GM23338 (cell line): ENCODE measurements at regions not wholly inside any gene's neighbourhood (a gene's known extent, or its start where the extent isn't known, plus 50 kb on each side); places are given as distances from the start of the nearest gene placed in this dataset.

ENCODE experiments used
- ATAC-seq: fragments of 200-7000 bp; cut with Tn5 transposase; 3 replicates; pipeline ENCODE4 v1.9.1; 2020
- DNase-seq: peaks from one replicate; pipeline ENCODE4 v3.0.0-alpha.2; 2015; ENCODE audit warnings: low spot score
- H2AFZ ChIP-seq: fragments of 200-600 bp; sonication (generic); 2 replicates; pipeline ENCODE4 v1.8.0; 2016; ENCODE audit warnings: antibody characterized with exemption, mild to moderate bottlenecking, moderate library complexity
- H3F3A ChIP-seq: fragments of 200-600 bp; sonication (generic); replicated peaks from 2 replicates; pipeline ENCODE4 v1.8.0; 2017; ENCODE audit warnings: antibody characterized with exemption, mixed run types, low read depth
- H3K27ac ChIP-seq: fragments of 200-600 bp; sonication (generic); 2 replicates; pipeline ENCODE4 v1.6.1; 2016; ENCODE audit warnings: low read depth
- H3K27me3 ChIP-seq: fragments of 200-600 bp; sonication (generic); 2 replicates; pipeline ENCODE4 v1.8.0; 2016; ENCODE audit warnings: mild to moderate bottlenecking, mixed run types, moderate library complexity; ENCODE audit not compliant: insufficient read depth
- H3K36me3 ChIP-seq: fragments of 200-600 bp; sonication (generic); 2 replicates; pipeline ENCODE4 v1.8.0; 2016; ENCODE audit warnings: mild to moderate bottlenecking; ENCODE audit not compliant: insufficient read depth
- H3K4me1 ChIP-seq: fragments of 200-600 bp; sonication (generic); 2 replicates; pipeline ENCODE4 v1.8.0; 2016; ENCODE audit warnings: mild to moderate bottlenecking, moderate library complexity; ENCODE audit not compliant: insufficient read depth
- H3K4me2 ChIP-seq: fragments of 200-600 bp; sonication (generic); 2 replicates; pipeline ENCODE4 v1.7.1; 2017; ENCODE audit warnings: mixed run types
- H3K4me3 ChIP-seq: fragments of 200-600 bp; sonication (generic); 2 replicates; pipeline ENCODE4 v1.6.1; 2016; ENCODE audit warnings: mixed run types
- H3K79me2 ChIP-seq: fragments of 200-600 bp; sonication (generic); replicated peaks from 2 replicates; pipeline ENCODE4 v1.8.0; 2017; ENCODE audit warnings: mild to moderate bottlenecking; ENCODE audit not compliant: insufficient read depth
- H3K9me2 ChIP-seq: fragments of 200-600 bp; sonication (generic); 2 replicates; pipeline ENCODE4 v1.8.0; 2017; ENCODE audit not compliant: insufficient read depth
- H4K20me1 ChIP-seq: fragments of 200-600 bp; sonication (generic); replicated peaks from 2 replicates; pipeline ENCODE4 v1.8.0; 2017; ENCODE audit warnings: mild to moderate bottlenecking; ENCODE audit not compliant: insufficient read depth
- H3K27ac Mint-ChIP-seq: 2 replicates; pipeline ENCODE4 v1.8.0; 2020; ENCODE audit warnings: inconsistent platforms, mild to moderate bottlenecking, moderate library complexity, mixed read lengths
- H3K27me3 Mint-ChIP-seq: 3 replicates; pipeline ENCODE4 v1.8.0; 2022; ENCODE audit warnings: low read depth, mild to moderate bottlenecking, moderate library complexity, mixed read lengths, inconsistent platforms; ENCODE audit not compliant: insufficient read depth, poor library complexity
- H3K36me3 Mint-ChIP-seq: 3 replicates; pipeline ENCODE4 v1.8.0; 2021; ENCODE audit warnings: low read depth, mild to moderate bottlenecking, inconsistent platforms, moderate library complexity, mixed read lengths
- H3K4me1 Mint-ChIP-seq: 3 replicates; pipeline ENCODE4 v1.8.0; 2020; ENCODE audit warnings: mild to moderate bottlenecking, inconsistent platforms, mixed read lengths
- H3K4me3 Mint-ChIP-seq: 3 replicates; pipeline ENCODE4 v1.8.0; 2021; ENCODE audit warnings: moderate library complexity, mild to moderate bottlenecking, inconsistent platforms, mixed read lengths
- H3K9me3 Mint-ChIP-seq: 3 replicates; pipeline ENCODE4 v1.8.0; 2020; ENCODE audit warnings: moderate library complexity, mild to moderate bottlenecking, inconsistent platforms, mixed read lengths
- CREB1 ChIP-seq: fragments of 250-450 bp; sonication (Bioruptor Pico); IDR thresholded peaks from 2 replicates; pipeline ENCODE4 v1.5.0; 2020; ENCODE audit warnings: low read depth, mild to moderate bottlenecking, moderate library complexity
- EZH2 ChIP-seq: fragments of 200-600 bp; sonication (generic); IDR thresholded peaks from one replicate; pipeline ENCODE4 v1.8.0; 2017; ENCODE audit warnings: antibody characterized with exemption, mild to moderate bottlenecking, low read depth; ENCODE audit not compliant: unreplicated experiment
- EZH2phosphoT487 ChIP-seq: fragments of 200-600 bp; sonication (generic); IDR thresholded peaks from one replicate; pipeline ENCODE4 v1.8.1; 2018; ENCODE audit warnings: antibody characterized with exemption; ENCODE audit not compliant: unreplicated experiment
- JUNB ChIP-seq: IDR thresholded peaks from one replicate; pipeline ENCODE4 v1.6.1; 2016; ENCODE audit warnings: antibody characterized with exemption; ENCODE audit not compliant: unreplicated experiment
- NANOG ChIP-seq: IDR thresholded peaks from 2 replicates; pipeline ENCODE4 v1.6.1; 2016; ENCODE audit warnings: antibody characterized with exemption, borderline replicate concordance
- POLR2AphosphoS5 ChIP-seq: IDR thresholded peaks from 2 replicates; pipeline ENCODE4 v1.6.1; 2016; ENCODE audit warnings: antibody characterized with exemption, low read depth
- STAT1 ChIP-seq: IDR thresholded peaks from one replicate; pipeline ENCODE4 v1.6.1; 2016; ENCODE audit warnings: antibody characterized with exemption; ENCODE audit not compliant: unreplicated experiment
- ZNF114 ChIP-seq: fragments of 250-450 bp; sonication (Bioruptor Pico); IDR thresholded peaks from 2 replicates; pipeline ENCODE4 v1.5.0; 2020; ENCODE audit warnings: mild to moderate bottlenecking, moderate library complexity
- ZNF331 ChIP-seq: fragments of 250-450 bp; sonication (Bioruptor Pico); IDR thresholded peaks from 2 replicates; pipeline ENCODE4 v1.5.0; 2020; ENCODE audit warnings: low read depth, mild to moderate bottlenecking, moderate library complexity
- TF ChIP-seq, protein P1 (sequence below): IDR thresholded peaks from one replicate; pipeline ENCODE4 v1.6.1; 2018; ENCODE audit warnings: antibody characterized with exemption; ENCODE audit not compliant: unreplicated experiment
- TF ChIP-seq, protein P2 (sequence below): IDR thresholded peaks from 2 replicates; pipeline ENCODE4 v1.6.1; 2016; ENCODE audit warnings: antibody characterized with exemption
- TF ChIP-seq, protein P3 (sequence below): fragments of 250-450 bp; sonication (Bioruptor Pico); IDR thresholded peaks from 2 replicates; pipeline ENCODE4 v1.5.0; 2020; ENCODE audit warnings: mild to moderate bottlenecking, moderate library complexity
- TF ChIP-seq, protein P4 (sequence below), 2 experiments: fragments of 200-600 bp in 1 of 2; sonication (generic) in 1 of 2; conservative IDR thresholded peaks; 2 replicates each; pipeline versions ENCODE4 v1.5.1 to v1.6.1; 2016 to 2017; ENCODE audit warnings: antibody characterized with exemption in 2 of 2, low read depth in 2 of 2, mild to moderate bottlenecking in 2 of 2, moderate library complexity in 1 of 2

DNA sequence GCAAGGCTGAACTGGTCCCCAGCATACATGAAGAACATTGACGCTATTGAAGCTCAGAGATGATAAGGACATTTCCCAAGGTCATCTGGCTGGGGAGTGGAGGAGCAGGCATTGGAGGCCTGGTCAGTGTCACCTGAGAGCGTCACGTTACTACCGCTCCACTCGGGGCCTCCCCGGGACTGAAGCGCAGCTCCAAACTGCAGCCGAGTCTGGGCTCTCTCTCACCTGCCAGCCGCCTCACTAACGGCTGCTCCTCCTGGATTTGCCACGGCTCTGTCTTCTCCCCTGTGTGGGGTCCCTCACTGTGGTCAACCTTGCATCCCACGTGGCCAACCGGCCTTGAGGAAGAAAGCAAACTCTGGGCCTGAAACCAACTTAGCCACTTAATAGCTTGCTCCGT lies 111.3 kb downstream of the ADSS2 start:
- ATAC-seq = peak; percentile 8; the same call in 1 of the 3 replicates
- H3K4me3 ChIP-seq = no peak overlapping the region
- peaks cover 14% of the 10 kb centered on the region for H3K4me1 ChIP-seq
- H3K27ac ChIP-seq = no peak overlapping the region
- H3K27me3 ChIP-seq = no peaks in the 10 kb centered on the region
- peaks cover 30% of the 10 kb centered on the region for H3K4me1 Mint-ChIP-seq
- H3K27me3 Mint-ChIP-seq = peaks cover 5% of the 10 kb centered on the region
- H3K79me2 ChIP-seq = no peaks in the 10 kb centered on the region
- no peak overlapping the region for H3K4me2 ChIP-seq
- no peaks in the 10 kb centered on the region for H4K20me1 ChIP-seq
- no peaks in the 10 kb centered on the region for H3F3A ChIP-seq
- TF ChIP-seq EZH2phosphoT487 (no peak), CREB1 (CRISPR knock-in tag) (no peak), STAT1 (no peak), POLR2AphosphoS5 (no peak), ZNF114 (CRISPR knock-in tag) (no peak), NANOG (no peak), JUNB (no peak), ZNF331 (CRISPR knock-in tag) (no peak), EZH2 (no peak)
- TF ChIP-seq, protein P1, sequence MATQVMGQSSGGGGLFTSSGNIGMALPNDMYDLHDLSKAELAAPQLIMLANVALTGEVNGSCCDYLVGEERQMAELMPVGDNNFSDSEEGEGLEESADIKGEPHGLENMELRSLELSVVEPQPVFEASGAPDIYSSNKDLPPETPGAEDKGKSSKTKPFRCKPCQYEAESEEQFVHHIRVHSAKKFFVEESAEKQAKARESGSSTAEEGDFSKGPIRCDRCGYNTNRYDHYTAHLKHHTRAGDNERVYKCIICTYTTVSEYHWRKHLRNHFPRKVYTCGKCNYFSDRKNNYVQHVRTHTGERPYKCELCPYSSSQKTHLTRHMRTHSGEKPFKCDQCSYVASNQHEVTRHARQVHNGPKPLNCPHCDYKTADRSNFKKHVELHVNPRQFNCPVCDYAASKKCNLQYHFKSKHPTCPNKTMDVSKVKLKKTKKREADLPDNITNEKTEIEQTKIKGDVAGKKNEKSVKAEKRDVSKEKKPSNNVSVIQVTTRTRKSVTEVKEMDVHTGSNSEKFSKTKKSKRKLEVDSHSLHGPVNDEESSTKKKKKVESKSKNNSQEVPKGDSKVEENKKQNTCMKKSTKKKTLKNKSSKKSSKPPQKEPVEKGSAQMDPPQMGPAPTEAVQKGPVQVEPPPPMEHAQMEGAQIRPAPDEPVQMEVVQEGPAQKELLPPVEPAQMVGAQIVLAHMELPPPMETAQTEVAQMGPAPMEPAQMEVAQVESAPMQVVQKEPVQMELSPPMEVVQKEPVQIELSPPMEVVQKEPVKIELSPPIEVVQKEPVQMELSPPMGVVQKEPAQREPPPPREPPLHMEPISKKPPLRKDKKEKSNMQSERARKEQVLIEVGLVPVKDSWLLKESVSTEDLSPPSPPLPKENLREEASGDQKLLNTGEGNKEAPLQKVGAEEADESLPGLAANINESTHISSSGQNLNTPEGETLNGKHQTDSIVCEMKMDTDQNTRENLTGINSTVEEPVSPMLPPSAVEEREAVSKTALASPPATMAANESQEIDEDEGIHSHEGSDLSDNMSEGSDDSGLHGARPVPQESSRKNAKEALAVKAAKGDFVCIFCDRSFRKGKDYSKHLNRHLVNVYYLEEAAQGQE = no peak
- TF ChIP-seq, protein P2, sequence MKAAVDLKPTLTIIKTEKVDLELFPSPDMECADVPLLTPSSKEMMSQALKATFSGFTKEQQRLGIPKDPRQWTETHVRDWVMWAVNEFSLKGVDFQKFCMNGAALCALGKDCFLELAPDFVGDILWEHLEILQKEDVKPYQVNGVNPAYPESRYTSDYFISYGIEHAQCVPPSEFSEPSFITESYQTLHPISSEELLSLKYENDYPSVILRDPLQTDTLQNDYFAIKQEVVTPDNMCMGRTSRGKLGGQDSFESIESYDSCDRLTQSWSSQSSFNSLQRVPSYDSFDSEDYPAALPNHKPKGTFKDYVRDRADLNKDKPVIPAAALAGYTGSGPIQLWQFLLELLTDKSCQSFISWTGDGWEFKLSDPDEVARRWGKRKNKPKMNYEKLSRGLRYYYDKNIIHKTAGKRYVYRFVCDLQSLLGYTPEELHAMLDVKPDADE = no peak
- TF ChIP-seq, protein P3, sequence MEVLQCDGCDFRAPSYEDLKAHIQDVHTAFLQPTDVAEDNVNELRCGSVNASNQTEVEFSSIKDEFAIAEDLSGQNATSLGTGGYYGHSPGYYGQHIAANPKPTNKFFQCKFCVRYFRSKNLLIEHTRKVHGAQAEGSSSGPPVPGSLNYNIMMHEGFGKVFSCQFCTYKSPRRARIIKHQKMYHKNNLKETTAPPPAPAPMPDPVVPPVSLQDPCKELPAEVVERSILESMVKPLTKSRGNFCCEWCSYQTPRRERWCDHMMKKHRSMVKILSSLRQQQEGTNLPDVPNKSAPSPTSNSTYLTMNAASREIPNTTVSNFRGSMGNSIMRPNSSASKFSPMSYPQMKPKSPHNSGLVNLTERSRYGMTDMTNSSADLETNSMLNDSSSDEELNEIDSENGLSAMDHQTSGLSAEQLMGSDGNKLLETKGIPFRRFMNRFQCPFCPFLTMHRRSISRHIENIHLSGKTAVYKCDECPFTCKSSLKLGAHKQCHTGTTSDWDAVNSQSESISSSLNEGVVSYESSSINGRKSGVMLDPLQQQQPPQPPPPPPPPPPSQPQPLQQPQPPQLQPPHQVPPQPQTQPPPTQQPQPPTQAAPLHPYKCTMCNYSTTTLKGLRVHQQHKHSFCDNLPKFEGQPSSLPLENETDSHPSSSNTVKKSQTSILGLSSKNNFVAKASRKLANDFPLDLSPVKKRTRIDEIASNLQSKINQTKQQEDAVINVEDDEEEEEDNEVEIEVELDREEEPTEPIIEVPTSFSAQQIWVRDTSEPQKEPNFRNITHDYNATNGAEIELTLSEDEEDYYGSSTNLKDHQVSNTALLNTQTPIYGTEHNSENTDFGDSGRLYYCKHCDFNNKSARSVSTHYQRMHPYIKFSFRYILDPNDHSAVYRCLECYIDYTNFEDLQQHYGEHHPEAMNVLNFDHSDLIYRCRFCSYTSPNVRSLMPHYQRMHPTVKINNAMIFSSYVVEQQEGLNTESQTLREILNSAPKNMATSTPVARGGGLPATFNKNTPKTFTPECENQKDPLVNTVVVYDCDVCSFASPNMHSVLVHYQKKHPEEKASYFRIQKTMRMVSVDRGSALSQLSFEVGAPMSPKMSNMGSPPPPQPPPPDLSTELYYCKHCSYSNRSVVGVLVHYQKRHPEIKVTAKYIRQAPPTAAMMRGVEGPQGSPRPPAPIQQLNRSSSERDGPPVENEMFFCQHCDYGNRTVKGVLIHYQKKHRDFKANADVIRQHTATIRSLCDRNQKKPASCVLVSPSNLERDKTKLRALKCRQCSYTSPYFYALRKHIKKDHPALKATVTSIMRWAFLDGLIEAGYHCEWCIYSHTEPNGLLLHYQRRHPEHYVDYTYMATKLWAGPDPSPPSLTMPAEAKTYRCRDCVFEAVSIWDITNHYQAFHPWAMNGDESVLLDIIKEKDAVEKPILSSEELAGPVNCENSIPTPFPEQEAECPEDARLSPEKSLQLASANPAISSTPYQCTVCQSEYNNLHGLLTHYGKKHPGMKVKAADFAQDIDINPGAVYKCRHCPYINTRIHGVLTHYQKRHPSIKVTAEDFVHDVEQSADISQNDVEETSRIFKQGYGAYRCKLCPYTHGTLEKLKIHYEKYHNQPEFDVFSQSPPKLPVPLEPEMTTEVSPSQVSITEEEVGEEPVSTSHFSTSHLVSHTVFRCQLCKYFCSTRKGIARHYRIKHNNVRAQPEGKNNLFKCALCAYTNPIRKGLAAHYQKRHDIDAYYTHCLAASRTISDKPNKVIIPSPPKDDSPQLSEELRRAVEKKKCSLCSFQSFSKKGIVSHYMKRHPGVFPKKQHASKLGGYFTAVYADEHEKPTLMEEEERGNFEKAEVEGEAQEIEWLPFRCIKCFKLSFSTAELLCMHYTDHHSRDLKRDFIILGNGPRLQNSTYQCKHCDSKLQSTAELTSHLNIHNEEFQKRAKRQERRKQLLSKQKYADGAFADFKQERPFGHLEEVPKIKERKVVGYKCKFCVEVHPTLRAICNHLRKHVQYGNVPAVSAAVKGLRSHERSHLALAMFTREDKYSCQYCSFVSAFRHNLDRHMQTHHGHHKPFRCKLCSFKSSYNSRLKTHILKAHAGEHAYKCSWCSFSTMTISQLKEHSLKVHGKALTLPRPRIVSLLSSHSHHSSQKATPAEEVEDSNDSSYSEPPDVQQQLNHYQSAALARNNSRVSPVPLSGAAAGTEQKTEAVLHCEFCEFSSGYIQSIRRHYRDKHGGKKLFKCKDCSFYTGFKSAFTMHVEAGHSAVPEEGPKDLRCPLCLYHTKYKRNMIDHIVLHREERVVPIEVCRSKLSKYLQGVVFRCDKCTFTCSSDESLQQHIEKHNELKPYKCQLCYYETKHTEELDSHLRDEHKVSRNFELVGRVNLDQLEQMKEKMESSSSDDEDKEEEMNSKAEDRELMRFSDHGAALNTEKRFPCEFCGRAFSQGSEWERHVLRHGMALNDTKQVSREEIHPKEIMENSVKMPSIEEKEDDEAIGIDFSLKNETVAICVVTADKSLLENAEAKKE (CRISPR knock-in tag) = no peak
- TF ChIP-seq, protein P4, sequence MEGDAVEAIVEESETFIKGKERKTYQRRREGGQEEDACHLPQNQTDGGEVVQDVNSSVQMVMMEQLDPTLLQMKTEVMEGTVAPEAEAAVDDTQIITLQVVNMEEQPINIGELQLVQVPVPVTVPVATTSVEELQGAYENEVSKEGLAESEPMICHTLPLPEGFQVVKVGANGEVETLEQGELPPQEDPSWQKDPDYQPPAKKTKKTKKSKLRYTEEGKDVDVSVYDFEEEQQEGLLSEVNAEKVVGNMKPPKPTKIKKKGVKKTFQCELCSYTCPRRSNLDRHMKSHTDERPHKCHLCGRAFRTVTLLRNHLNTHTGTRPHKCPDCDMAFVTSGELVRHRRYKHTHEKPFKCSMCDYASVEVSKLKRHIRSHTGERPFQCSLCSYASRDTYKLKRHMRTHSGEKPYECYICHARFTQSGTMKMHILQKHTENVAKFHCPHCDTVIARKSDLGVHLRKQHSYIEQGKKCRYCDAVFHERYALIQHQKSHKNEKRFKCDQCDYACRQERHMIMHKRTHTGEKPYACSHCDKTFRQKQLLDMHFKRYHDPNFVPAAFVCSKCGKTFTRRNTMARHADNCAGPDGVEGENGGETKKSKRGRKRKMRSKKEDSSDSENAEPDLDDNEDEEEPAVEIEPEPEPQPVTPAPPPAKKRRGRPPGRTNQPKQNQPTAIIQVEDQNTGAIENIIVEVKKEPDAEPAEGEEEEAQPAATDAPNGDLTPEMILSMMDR (conservative IDR thresholded peaks at IDR 0.05; ENCODE audit: low read depth in 2 of 2) = no peak
- H3K9me3 Mint-ChIP-seq = no peaks in the 10 kb centered on the region
- no peak for DNase-seq
- H3K36me3 Mint-ChIP-seq = no peaks in the 10 kb centered on the region
- no peaks in the 10 kb centered on the region for H3K9me2 ChIP-seq
- H3K4me3 Mint-ChIP-seq = no peak overlapping the region
- H3K36me3 ChIP-seq = no peaks in the 10 kb centered on the region
- H2AFZ ChIP-seq = peak overlapping the region; percentile 88
- no peak overlapping the region for H3K27ac Mint-ChIP-seq
